Activated T-helper 17 cell treated with anti-CD3 and anti-CD28 coated beads, Interleukin-2, amount 50 U/mL, for 72 hours (primary cell): ENCODE measurements at regions not wholly inside any gene's neighbourhood (a gene's known extent, or its start where the extent isn't known, plus 50 kb on each side); places are given as distances from the start of the nearest gene placed in this dataset.

Experiments used
- ATAC-seq: fragments of 150-1000 bp; cut with Tn5 transposase; replicated peaks from 2 replicates; pipeline ENCODE4 v1.10.0; 2021; ENCODE audit warnings: mild to moderate bottlenecking, moderate library complexity
- H3K27ac Mint-ChIP-seq: one replicate; pipeline ENCODE4 v1.8.0; 2022; ENCODE audit warnings: mixed read lengths
- H3K27me3 Mint-ChIP-seq: one replicate; pipeline ENCODE4 v1.8.0; 2022; ENCODE audit warnings: mixed read lengths
- H3K36me3 Mint-ChIP-seq: one replicate; pipeline ENCODE4 v1.8.0; 2022; ENCODE audit warnings: low read depth, mild to moderate bottlenecking, mixed read lengths
- H3K4me1 Mint-ChIP-seq: one replicate; pipeline ENCODE4 v1.8.0; 2022; ENCODE audit warnings: mixed read lengths
- H3K4me3 Mint-ChIP-seq: one replicate; pipeline ENCODE4 v1.8.0; 2022; ENCODE audit warnings: mild to moderate bottlenecking, mixed read lengths
- H3K9me3 Mint-ChIP-seq: one replicate; pipeline ENCODE4 v1.8.0; 2022; ENCODE audit warnings: mixed read lengths

DNA sequence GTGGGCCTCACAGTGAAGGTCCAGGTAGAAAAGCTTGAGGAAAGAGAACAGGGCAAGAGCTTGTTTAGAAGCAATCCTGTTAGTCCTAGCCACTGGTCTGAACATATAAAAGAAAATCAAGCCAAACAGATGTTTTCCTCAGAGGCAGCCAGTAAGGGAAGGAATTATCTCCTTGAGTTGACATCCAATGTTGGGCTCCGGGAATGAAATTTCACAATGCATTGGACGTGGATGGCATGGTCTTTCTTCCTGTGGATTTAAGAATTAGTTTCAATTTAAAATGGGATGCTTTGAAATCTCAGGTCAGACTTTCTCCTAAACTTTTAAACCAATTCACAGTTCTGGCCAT lies 92.1 kb downstream of the ACKR3 start:
- no peak for ATAC-seq
- H3K27ac Mint-ChIP-seq, result no peak overlapping the region
- peaks cover 4% of the 10 kb centered on the region for H3K4me1 Mint-ChIP-seq
- H3K36me3 Mint-ChIP-seq, result no peaks in the 10 kb centered on the region
- no peak overlapping the region for H3K4me3 Mint-ChIP-seq
- peaks cover 3% of the 10 kb centered on the region for H3K9me3 Mint-ChIP-seq
- H3K27me3 Mint-ChIP-seq, result peaks cover 44% of the 10 kb centered on the region

DNA sequence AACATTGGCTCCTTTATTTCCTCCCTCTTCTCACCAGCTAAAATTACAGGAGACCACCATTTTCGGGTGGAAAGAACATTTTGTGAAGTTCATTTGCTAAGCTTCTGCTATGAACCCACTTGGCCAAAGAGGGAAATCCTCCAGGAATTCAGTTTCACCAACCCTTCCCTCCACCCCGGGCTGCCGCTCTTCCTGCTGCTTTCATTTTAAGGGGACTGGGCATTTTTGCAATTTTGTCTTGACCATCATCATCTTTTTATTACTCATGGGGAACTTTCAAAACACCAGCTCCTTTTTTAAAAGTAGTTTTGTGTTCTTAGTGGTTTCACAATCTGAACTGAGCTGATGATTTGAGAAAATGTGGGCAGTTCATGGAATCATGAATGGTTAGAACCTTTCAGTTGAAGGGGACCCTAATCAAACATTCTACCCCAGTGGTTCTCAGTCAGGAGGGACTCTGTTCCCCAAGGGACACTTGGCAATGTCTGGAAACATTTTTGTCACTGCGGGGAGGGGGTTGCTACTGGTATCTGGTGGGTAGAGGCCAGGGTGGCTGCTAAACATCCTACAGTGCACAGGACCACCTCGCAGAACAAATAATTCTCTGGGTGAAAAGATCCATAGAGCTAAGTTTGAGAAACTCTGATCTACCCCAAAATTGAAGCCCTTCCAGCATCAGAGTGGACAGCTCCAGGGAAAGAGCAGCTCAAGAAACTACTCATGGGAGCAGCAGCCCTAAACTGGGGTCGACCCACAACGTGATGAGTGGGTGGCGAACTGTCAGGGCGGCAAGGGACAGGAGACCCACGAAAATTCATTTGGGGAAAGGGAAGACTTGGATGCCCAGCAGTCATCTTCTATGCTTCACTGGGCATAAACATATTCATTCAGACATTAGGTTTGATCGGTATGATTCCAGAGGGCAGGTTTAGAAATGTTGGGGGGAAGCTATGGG lies 92.9 kb downstream of the ACKR3 start:
- H3K9me3 Mint-ChIP-seq, result peaks cover 3% of the 10 kb centered on the region
- peaks cover 4% of the 10 kb centered on the region for H3K4me1 Mint-ChIP-seq
- H3K4me3 Mint-ChIP-seq, result no peak overlapping the region
- H3K27ac Mint-ChIP-seq, result no peak overlapping the region
- ATAC-seq, result no peak
- H3K27me3 Mint-ChIP-seq, result peaks cover 43% of the 10 kb centered on the region
- no peaks in the 10 kb centered on the region for H3K36me3 Mint-ChIP-seq

DNA sequence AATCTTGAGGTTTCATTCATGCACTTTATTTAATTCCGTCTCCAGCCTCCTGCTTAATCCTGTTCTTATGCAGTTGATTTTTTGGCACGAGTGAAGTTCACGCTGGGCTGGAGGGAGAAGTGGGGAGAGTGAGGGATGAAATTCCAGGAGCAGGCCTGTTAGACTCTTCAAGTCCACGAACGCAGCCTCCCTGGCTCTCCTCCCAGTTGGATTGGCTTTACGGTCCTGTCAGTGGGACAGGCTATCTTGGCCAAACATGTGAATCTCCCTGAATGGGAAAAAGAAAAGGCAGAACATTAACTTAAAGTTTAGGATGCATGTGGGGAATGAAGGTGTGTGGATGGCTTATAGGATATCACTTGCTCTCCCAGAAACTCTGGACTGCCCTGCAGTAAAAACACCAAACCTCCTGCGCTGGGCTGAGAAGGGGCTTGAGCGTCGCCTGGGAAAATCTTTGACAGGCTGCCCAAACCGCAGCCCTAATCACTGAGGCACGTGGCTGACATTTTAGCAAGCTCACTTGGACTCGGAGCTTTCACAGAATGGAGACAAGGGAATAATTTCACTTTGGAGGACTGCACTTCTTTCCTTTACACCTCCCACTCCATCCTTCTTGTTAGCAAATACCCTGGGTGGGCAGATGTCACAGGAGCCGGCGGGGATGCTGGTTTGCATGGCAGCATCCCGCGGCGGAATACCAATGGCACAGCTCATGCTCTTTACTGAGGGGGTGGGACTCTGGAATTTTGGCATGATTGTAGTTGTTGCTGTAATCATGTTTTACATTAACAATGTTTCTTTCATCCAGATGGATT lies 93.9 kb downstream of the ACKR3 start:
- H3K27ac Mint-ChIP-seq, result no peak overlapping the region
- ATAC-seq, result no peak
- peaks cover 3% of the 10 kb centered on the region for H3K9me3 Mint-ChIP-seq
- no peaks in the 10 kb centered on the region for H3K4me1 Mint-ChIP-seq
- no peaks in the 10 kb centered on the region for H3K36me3 Mint-ChIP-seq
- peaks cover 37% of the 10 kb centered on the region for H3K27me3 Mint-ChIP-seq
- H3K4me3 Mint-ChIP-seq, result no peak overlapping the region

DNA sequence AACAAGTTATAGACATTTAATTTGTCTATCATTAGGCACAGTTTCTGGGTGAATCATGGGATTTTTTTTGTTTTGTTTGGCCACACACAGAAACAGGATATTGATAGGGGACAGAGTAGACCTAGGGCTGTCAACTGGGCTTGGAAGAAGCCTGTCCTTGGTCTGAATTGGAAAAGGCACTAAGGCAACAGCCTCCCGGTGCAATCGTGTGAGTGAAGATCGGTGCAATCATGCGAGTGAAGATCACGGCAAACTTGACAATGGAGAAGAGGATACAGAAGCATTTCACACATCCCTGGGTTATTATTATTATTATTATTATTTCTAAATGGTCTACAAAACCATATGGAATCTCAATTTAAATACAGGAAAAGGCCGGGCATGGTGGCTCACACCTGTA lies 94.5 kb downstream of the ACKR3 start:
- ATAC-seq, result no peak
- no peak overlapping the region for H3K27ac Mint-ChIP-seq
- peaks cover 3% of the 10 kb centered on the region for H3K9me3 Mint-ChIP-seq

GRCh38 chr2:236665101-236665500 lies 95.5 kb downstream of the ACKR3 start:
- no peak for ATAC-seq
- peaks cover 26% of the 10 kb centered on the region for H3K27me3 Mint-ChIP-seq
- H3K9me3 Mint-ChIP-seq, result peaks cover 3% of the 10 kb centered on the region

More for the DNA sequence above, 94.5 kb downstream of the ACKR3 start:
- H3K36me3 Mint-ChIP-seq, result no peaks in the 10 kb centered on the region
- no peak overlapping the region for H3K4me3 Mint-ChIP-seq
- peaks cover 34% of the 10 kb centered on the region for H3K27me3 Mint-ChIP-seq
- no peaks in the 10 kb centered on the region for H3K4me1 Mint-ChIP-seq

GRCh38 chr2:236665572-236666118 lies 96.0 kb downstream of the ACKR3 start:
- H3K27ac Mint-ChIP-seq, result no peak overlapping the region
- H3K27me3 Mint-ChIP-seq, result peaks cover 22% of the 10 kb centered on the region
- peaks cover 3% of the 10 kb centered on the region for H3K9me3 Mint-ChIP-seq
- ATAC-seq, result no peak
- H3K36me3 Mint-ChIP-seq, result no peaks in the 10 kb centered on the region
- H3K4me3 Mint-ChIP-seq, result no peak overlapping the region
- no peaks in the 10 kb centered on the region for H3K4me1 Mint-ChIP-seq

More at GRCh38 chr2:236665101-236665500, 95.5 kb downstream of the ACKR3 start:
- no peak overlapping the region for H3K27ac Mint-ChIP-seq
- H3K36me3 Mint-ChIP-seq, result no peaks in the 10 kb centered on the region
- no peak overlapping the region for H3K4me3 Mint-ChIP-seq
- no peaks in the 10 kb centered on the region for H3K4me1 Mint-ChIP-seq

DNA sequence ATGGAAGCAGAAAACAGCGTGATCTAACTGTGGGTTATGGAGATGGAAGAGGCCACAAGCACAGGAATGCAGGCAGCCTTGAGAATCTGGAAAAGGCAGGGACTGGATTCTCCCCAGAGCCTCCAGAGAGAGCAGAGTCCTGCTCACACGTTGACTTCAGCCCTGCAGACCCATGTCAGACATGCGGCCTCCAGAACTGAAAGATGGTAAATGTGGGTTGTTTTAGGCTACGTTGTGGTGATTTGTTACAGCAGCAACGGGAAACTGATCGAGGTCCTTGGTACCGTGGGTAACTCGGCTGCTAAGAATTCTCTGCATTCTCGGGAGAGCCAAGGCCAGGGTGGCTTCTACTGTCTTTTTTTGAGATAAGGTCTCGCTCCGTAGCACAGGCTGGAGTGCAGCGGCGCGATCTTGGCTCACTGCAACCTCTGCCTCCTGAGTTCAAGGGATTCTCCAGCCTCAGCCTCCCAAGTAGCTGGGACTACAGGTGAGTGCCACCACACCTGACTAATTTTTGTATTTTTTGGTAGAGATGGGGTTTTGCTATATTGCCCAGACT lies 97.1 kb downstream of the ACKR3 start:
- no peak overlapping the region for H3K27ac Mint-ChIP-seq
- H3K36me3 Mint-ChIP-seq, result no peaks in the 10 kb centered on the region
- H3K9me3 Mint-ChIP-seq, result peaks cover 3% of the 10 kb centered on the region
- H3K4me1 Mint-ChIP-seq, result no peaks in the 10 kb centered on the region
- ATAC-seq, result no peak
- H3K4me3 Mint-ChIP-seq, result no peak overlapping the region
- H3K27me3 Mint-ChIP-seq, result peaks cover 26% of the 10 kb centered on the region

- Mint-ChIP-seq H3K4me3 (no peak overlapping the region), H3K4me1 (no peaks in the 10 kb centered on the region), H3K9me3 (peaks cover 3% of the 10 kb centered on the region), H3K36me3 (no peaks in the 10 kb centered on the region), H3K27me3 (peaks cover 22% of the 10 kb centered on the region), H3K27ac (no peak overlapping the region)
- ATAC-seq, result no peak
These were observed 97.9 kb downstream of the ACKR3 start for GRCh38 chr2:236667526-236667925.

- Mint-ChIP-seq H3K4me1 (no peaks in the 10 kb centered on the region), H3K4me3 (no peak overlapping the region), H3K9me3 (peaks cover 3% of the 10 kb centered on the region), H3K27ac (no peak overlapping the region), H3K36me3 (no peaks in the 10 kb centered on the region), H3K27me3 (peaks cover 17% of the 10 kb centered on the region)
- no peak for ATAC-seq
These were observed 98.9 kb downstream of the ACKR3 start for GRCh38 chr2:236668531-236668969.

- no peak for ATAC-seq
- Mint-ChIP-seq H3K27me3 (peaks cover 13% of the 10 kb centered on the region), H3K36me3 (no peaks in the 10 kb centered on the region), H3K4me1 (no peaks in the 10 kb centered on the region), H3K4me3 (no peak overlapping the region), H3K27ac (no peak overlapping the region), H3K9me3 (peaks cover 3% of the 10 kb centered on the region)
These were observed 100.6 kb downstream of the ACKR3 start for GRCh38 chr2:236670235-236670620.

GRCh38 chr2:236671896-236672562 lies 102.4 kb downstream of the ACKR3 start:
- no peaks in the 10 kb centered on the region for H3K4me1 Mint-ChIP-seq
- H3K36me3 Mint-ChIP-seq, result no peaks in the 10 kb centered on the region
- H3K9me3 Mint-ChIP-seq, result no peaks in the 10 kb centered on the region
- H3K27me3 Mint-ChIP-seq, result peaks cover 20% of the 10 kb centered on the region
- ATAC-seq, result no peak
- no peak overlapping the region for H3K4me3 Mint-ChIP-seq
- H3K27ac Mint-ChIP-seq, result no peak overlapping the region

- ATAC-seq, result no peak
- H3K4me3 Mint-ChIP-seq, result no peak overlapping the region
- H3K27ac Mint-ChIP-seq, result no peak overlapping the region
- no peaks in the 10 kb centered on the region for H3K36me3 Mint-ChIP-seq
- H3K27me3 Mint-ChIP-seq, result peaks cover 26% of the 10 kb centered on the region
- no peaks in the 10 kb centered on the region for H3K9me3 Mint-ChIP-seq
- H3K4me1 Mint-ChIP-seq, result no peaks in the 10 kb centered on the region
These were observed 103.0 kb downstream of the ACKR3 start for GRCh38 chr2:236672606-236673005.

DNA sequence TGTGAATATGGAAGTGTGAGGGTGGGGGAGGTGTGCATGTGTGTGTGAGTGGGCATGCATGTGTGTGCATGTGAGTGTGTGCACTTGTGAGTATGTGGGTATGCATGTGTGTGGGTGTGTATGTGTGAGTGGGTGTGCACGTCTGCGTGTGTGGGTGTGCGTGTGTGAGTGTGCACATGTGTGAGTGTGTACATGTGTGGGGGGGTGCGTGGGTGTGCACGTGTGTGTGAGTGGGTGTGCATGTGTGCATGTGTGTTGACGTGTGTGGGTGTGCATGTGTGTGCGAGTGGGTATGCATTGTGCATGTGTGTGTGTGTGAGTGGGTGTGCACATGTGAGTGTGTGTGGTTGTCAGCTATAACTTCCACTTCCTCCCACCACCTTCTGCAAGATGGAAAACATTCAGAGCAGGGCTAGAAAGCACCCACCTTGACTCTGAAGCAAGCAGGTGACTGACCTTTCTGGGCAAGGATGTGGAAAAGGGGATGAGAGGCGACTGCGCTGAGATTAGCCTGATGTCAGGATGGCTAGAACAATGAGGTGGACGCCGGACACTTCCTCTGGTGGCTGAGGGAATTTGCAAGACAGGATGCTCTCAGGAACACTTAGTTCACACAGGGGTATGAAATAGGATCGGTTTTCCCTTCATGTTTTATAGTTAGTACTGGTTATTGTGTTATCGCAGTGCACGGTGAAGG lies 103.6 kb downstream of the ACKR3 start:
- Mint-ChIP-seq H3K27me3 (peaks cover 26% of the 10 kb centered on the region), H3K9me3 (no peaks in the 10 kb centered on the region), H3K4me3 (no peak overlapping the region), H3K36me3 (no peaks in the 10 kb centered on the region), H3K27ac (no peak overlapping the region), H3K4me1 (no peaks in the 10 kb centered on the region)
- no peak for ATAC-seq
